H9 (cell line): ENCODE measurements at regions not wholly inside any gene's neighbourhood (a gene's known extent, or its start where the extent isn't known, plus 50 kb on each side); places are given as distances from the start of the nearest gene placed in this dataset.

ENCODE experiments used
- DNase-seq: peaks from one replicate; pipeline ENCODE4 v3.0.0-alpha.2; 2017
- H2AFZ ChIP-seq: one replicate; pipeline ENCODE4 v1.6.1; 2013; ENCODE audit warnings: mild to moderate bottlenecking, low read length, control low read depth, moderate library complexity
- H2AK5ac ChIP-seq: 2 replicates; pipeline ENCODE4 v1.6.1; 2013; ENCODE audit warnings: low read length, control low read depth, mixed read lengths; ENCODE audit not compliant: insufficient read length
- H2BK120ac ChIP-seq: one replicate; pipeline ENCODE4 v1.6.1; 2013; ENCODE audit warnings: low read depth, mild to moderate bottlenecking, low read length, control low read depth, inconsistent platforms; ENCODE audit not compliant: poor library complexity, severe bottlenecking
- H2BK12ac ChIP-seq: 2 replicates; pipeline ENCODE4 v1.6.1; 2013; ENCODE audit warnings: low read length, control low read depth, mixed read lengths, low read depth; ENCODE audit not compliant: insufficient read length
- H2BK15ac ChIP-seq: 2 replicates; pipeline ENCODE4 v1.6.1; 2013; ENCODE audit warnings: low read depth, low read length, control low read depth
- H2BK20ac ChIP-seq: one replicate; pipeline ENCODE4 v1.6.1; 2013; ENCODE audit warnings: low read depth, mild to moderate bottlenecking, low read length, control low read depth, inconsistent platforms; ENCODE audit not compliant: poor library complexity, severe bottlenecking
- H2BK5ac ChIP-seq: 2 replicates; pipeline ENCODE4 v1.6.1; 2013; ENCODE audit warnings: low read length, control low read depth, mixed read lengths; ENCODE audit not compliant: insufficient read length
- H3K14ac ChIP-seq: 2 replicates; pipeline ENCODE4 v1.6.1; 2013; ENCODE audit warnings: low read length, control low read depth; ENCODE audit not compliant: insufficient read depth
- H3K18ac ChIP-seq: 2 replicates; pipeline ENCODE4 v1.6.1; 2013; ENCODE audit warnings: low read depth, mild to moderate bottlenecking, mixed read lengths, low read length, control low read depth; ENCODE audit not compliant: insufficient read length
- H3K23ac ChIP-seq: 2 replicates; pipeline ENCODE4 v1.6.1; 2013; ENCODE audit warnings: low read length, control low read depth, mixed read lengths, low read depth; ENCODE audit not compliant: insufficient read length
- H3K23me2 ChIP-seq: 2 replicates; pipeline ENCODE4 v1.6.1; 2013; ENCODE audit warnings: low read depth, mild to moderate bottlenecking, mixed read lengths, low read length, control low read depth; ENCODE audit not compliant: insufficient read length, poor library complexity, severe bottlenecking
- H3K27ac ChIP-seq: 2 replicates; pipeline ENCODE4 v1.5.1; 2013; ENCODE audit warnings: low read length, control low read depth, mixed read lengths, low read depth; ENCODE audit not compliant: insufficient read length
- H3K27me3 ChIP-seq: 2 replicates; pipeline ENCODE4 v1.6.1; 2013; ENCODE audit warnings: low read length, control low read depth, inconsistent platforms; ENCODE audit not compliant: insufficient read depth
- H3K4ac ChIP-seq: 2 replicates; pipeline ENCODE4 v1.6.1; 2013; ENCODE audit warnings: low read depth, mild to moderate bottlenecking, control low read depth, inconsistent platforms, low read length, moderate library complexity
- H3K4me1 ChIP-seq: 2 replicates; pipeline ENCODE4 v1.6.1; 2013; ENCODE audit warnings: low read length, control low read depth, inconsistent platforms; ENCODE audit not compliant: insufficient read depth
- H3K4me2 ChIP-seq: 2 replicates; pipeline ENCODE4 v1.6.1; 2013; ENCODE audit warnings: low read length, control low read depth, mixed read lengths; ENCODE audit not compliant: insufficient read length, insufficient read depth
- H3K56ac ChIP-seq: 2 replicates; pipeline ENCODE4 v1.6.1; 2013; ENCODE audit warnings: low read depth, mild to moderate bottlenecking, mixed read lengths, low read length, control low read depth; ENCODE audit not compliant: insufficient read length
- H3K79me1 ChIP-seq: 2 replicates; pipeline ENCODE4 v1.6.1; 2013; ENCODE audit warnings: low read depth, mild to moderate bottlenecking, moderate library complexity, low read length, control low read depth, inconsistent platforms; ENCODE audit not compliant: insufficient read depth, poor library complexity, severe bottlenecking
- H3K79me2 ChIP-seq: 2 replicates; pipeline ENCODE4 v1.6.1; 2013; ENCODE audit warnings: low read length, control low read depth, inconsistent platforms; ENCODE audit not compliant: insufficient read depth
- H3K9ac ChIP-seq: 2 replicates; pipeline ENCODE4 v1.6.1; 2013; ENCODE audit warnings: low read length, control low read depth, mixed read lengths; ENCODE audit not compliant: insufficient read length; ENCODE audit errors: extremely low read depth
- H3K9me3 ChIP-seq: one replicate; pipeline ENCODE4 v1.6.1; 2013; ENCODE audit warnings: low read depth, low read length, inconsistent platforms; ENCODE audit not compliant: control insufficient read depth
- H3T11ph ChIP-seq: one replicate; pipeline ENCODE4 v1.6.1; 2013; ENCODE audit warnings: mild to moderate bottlenecking, low read length, control low read depth, inconsistent platforms
- H4K20me1 ChIP-seq: one replicate; pipeline ENCODE4 v1.6.1; 2013; ENCODE audit not compliant: control insufficient read depth, insufficient read length, insufficient read depth
- H4K5ac ChIP-seq: 2 replicates; pipeline ENCODE4 v1.6.1; 2013; ENCODE audit warnings: low read depth, mild to moderate bottlenecking, mixed read lengths, low read length, control low read depth; ENCODE audit not compliant: insufficient read length
- H4K8ac ChIP-seq: replicated peaks from 2 replicates; pipeline ENCODE4 v1.6.1; 2013; ENCODE audit warnings: low read length, control low read depth, mixed read lengths, low read depth; ENCODE audit not compliant: insufficient read length
- H4K91ac ChIP-seq: 2 replicates; pipeline ENCODE4 v1.6.1; 2013; ENCODE audit warnings: low read depth, mild to moderate bottlenecking, moderate library complexity, mixed read lengths, low read length, control low read depth; ENCODE audit not compliant: insufficient read length
- H3K27ac Mint-ChIP-seq, 3 experiments: 2 replicates in 2 of 3; 3 replicates in 1 of 3; pipeline ENCODE4 v1.8.0; 2020 to 2021; ENCODE audit warnings: mixed read lengths in 3 of 3, mild to moderate bottlenecking in 1 of 3, moderate library complexity in 1 of 3
- H3K27me3 Mint-ChIP-seq: 2 replicates; pipeline ENCODE4 v1.8.0; 2021; ENCODE audit warnings: low read depth, mild to moderate bottlenecking, moderate library complexity, mixed read lengths
- H3K36me3 Mint-ChIP-seq, 3 experiments: 2 replicates in 2 of 3; 3 replicates in 1 of 3; pipeline ENCODE4 v1.8.0; 2020 to 2021; ENCODE audit warnings: low read depth in 3 of 3, mixed read lengths in 3 of 3; ENCODE audit not compliant: insufficient read depth in 1 of 3
- H3K4me1 Mint-ChIP-seq, 2 experiments: 2 replicates each; pipeline ENCODE4 v1.8.0; 2020; ENCODE audit warnings: mixed read lengths in 2 of 2
- H3K4me3 Mint-ChIP-seq, 2 experiments: 2 replicates in 1 of 2; 3 replicates in 1 of 2; pipeline ENCODE4 v1.8.0; 2020 to 2021; ENCODE audit warnings: mild to moderate bottlenecking in 2 of 2, mixed read lengths in 2 of 2, moderate library complexity in 1 of 2
- H3K9me3 Mint-ChIP-seq, 2 experiments: 2 replicates in 1 of 2; 3 replicates in 1 of 2; pipeline ENCODE4 v1.8.0; 2020; ENCODE audit warnings: mild to moderate bottlenecking in 2 of 2, mixed read lengths in 2 of 2, moderate library complexity in 1 of 2
- WGBS: extraction: QIAGEN DNeasy Blood & Tissue Kit; methylation state at CpG from one replicate; pipeline ENCODE4 v1.1.7; 2013; ENCODE audit warnings: missing lambda C conversion rate, low lambda C conversion rate, mixed read lengths; ENCODE audit not compliant: insufficient read length; ENCODE audit errors: extremely low coverage; 5-methylcytosine and 5-hydroxymethylcytosine counted together
- TF ChIP-seq, protein P1 (sequence below): fragments of 200-600 bp; sonication (generic); conservative IDR thresholded peaks from 3 replicates; pipeline ENCODE4 v1.8.0; 2021; ENCODE audit warnings: antibody characterized with exemption, mild to moderate bottlenecking

DNA sequence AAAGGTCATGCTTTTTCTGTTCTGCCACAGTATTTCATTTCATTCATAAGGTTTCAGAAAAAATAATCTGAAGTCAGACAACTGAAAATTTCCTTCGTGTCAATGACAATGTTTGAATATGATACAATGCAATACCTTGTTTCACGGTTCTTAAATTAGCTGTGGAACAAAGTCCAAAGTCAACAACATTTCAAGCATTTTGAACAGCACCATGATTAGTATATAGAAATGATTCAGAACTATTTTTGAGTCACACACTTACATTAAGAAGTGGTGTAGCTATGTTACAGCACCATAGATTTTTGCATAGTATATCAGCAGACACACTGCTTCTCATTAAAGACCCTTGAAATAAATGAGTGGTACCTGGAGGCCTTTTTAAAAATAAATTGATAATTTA is 178.3 kb upstream of the DSEL start:
- H3T11ph ChIP-seq = no peak overlapping the region
- H3K14ac ChIP-seq = no peak overlapping the region
- H3K23ac ChIP-seq = no peak overlapping the region
- H3K27me3 ChIP-seq = no peaks in the 10 kb centered on the region
- H3K4me2 ChIP-seq = no peak overlapping the region
- H2AK5ac ChIP-seq = no peak overlapping the region
- H3K27me3 Mint-ChIP-seq = no peaks in the 10 kb centered on the region
- no peak overlapping the region for H2BK12ac ChIP-seq
- H3K79me1 ChIP-seq = no peaks in the 10 kb centered on the region
- H3K9me3 ChIP-seq = no peaks in the 10 kb centered on the region
- no peak overlapping the region for H3K9ac ChIP-seq
- H2BK5ac ChIP-seq = no peak overlapping the region
- H4K20me1 ChIP-seq = no peaks in the 10 kb centered on the region
- H2BK20ac ChIP-seq = no peak overlapping the region
- no CpG with 5 or more reads among the region's 2 CpGs for WGBS
- H3K4me1 ChIP-seq = peaks cover 5% of the 10 kb centered on the region; the same call in 1 of the 2 replicates
- H2AFZ ChIP-seq = no peak overlapping the region
- no peak overlapping the region for H2BK120ac ChIP-seq
- TF ChIP-seq, protein P1, sequence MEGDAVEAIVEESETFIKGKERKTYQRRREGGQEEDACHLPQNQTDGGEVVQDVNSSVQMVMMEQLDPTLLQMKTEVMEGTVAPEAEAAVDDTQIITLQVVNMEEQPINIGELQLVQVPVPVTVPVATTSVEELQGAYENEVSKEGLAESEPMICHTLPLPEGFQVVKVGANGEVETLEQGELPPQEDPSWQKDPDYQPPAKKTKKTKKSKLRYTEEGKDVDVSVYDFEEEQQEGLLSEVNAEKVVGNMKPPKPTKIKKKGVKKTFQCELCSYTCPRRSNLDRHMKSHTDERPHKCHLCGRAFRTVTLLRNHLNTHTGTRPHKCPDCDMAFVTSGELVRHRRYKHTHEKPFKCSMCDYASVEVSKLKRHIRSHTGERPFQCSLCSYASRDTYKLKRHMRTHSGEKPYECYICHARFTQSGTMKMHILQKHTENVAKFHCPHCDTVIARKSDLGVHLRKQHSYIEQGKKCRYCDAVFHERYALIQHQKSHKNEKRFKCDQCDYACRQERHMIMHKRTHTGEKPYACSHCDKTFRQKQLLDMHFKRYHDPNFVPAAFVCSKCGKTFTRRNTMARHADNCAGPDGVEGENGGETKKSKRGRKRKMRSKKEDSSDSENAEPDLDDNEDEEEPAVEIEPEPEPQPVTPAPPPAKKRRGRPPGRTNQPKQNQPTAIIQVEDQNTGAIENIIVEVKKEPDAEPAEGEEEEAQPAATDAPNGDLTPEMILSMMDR = no peak
- H3K27ac Mint-ChIP-seq = no peak overlapping the region
- no peak overlapping the region for H4K5ac ChIP-seq
- no peak overlapping the region for H4K91ac ChIP-seq
- H4K8ac ChIP-seq = no peak overlapping the region
- H2BK15ac ChIP-seq = no peak overlapping the region
- no peak overlapping the region for H3K27ac ChIP-seq
- H3K18ac ChIP-seq = no peak overlapping the region
- H3K4me1 Mint-ChIP-seq = peaks cover 10 to 11% of the 10 kb centered on the region in 2 experiments
- H3K4ac ChIP-seq = no peak overlapping the region
- H3K4me3 Mint-ChIP-seq = no peak overlapping the region
- no peaks in the 10 kb centered on the region for H3K36me3 Mint-ChIP-seq
- H3K79me2 ChIP-seq = no peaks in the 10 kb centered on the region
- no peaks in the 10 kb centered on the region for H3K23me2 ChIP-seq
- no peak for DNase-seq
- H3K9me3 Mint-ChIP-seq = no peaks in the 10 kb centered on the region; a peak in 1 of 5 replicates
- no peak overlapping the region for H3K56ac ChIP-seq
